Upper lobe of left lung (tissue), 4 donors: ENCODE measurements at regions not wholly inside any gene's neighbourhood (a gene's known extent, or its start where the extent isn't known, plus 50 kb on each side); places are given as distances from the start of the nearest gene placed in this dataset.

Experiments used
- EP300 ChIP-seq, 4 donors: sonication (generic); formaldehyde crosslinking; IDR thresholded peaks; one replicate each; pipeline ENCODE4 v1.5.1; 2017; ENCODE audit warnings: antibody characterized with exemption in 4 of 4, control low read depth in 2 of 4
- POLR2A ChIP-seq, 4 donors: fragments of 450-650 bp; IDR thresholded peaks; one replicate each; pipeline ENCODE4 v1.5.1; 2016 to 2017; ENCODE audit warnings: antibody characterized with exemption in 4 of 4, mild to moderate bottlenecking in 2 of 4
- TF ChIP-seq, protein P1 (sequence below), 6 experiments: fragments of 450-650 bp in 4 of 6; fragments of 200-600 bp in 2 of 6; sonication (generic) in 2 of 6; IDR thresholded peaks; one replicate each; pipeline ENCODE4 v1.5.1; 2016 to 2019; ENCODE audit warnings: antibody characterized with exemption in 6 of 6

DNA sequence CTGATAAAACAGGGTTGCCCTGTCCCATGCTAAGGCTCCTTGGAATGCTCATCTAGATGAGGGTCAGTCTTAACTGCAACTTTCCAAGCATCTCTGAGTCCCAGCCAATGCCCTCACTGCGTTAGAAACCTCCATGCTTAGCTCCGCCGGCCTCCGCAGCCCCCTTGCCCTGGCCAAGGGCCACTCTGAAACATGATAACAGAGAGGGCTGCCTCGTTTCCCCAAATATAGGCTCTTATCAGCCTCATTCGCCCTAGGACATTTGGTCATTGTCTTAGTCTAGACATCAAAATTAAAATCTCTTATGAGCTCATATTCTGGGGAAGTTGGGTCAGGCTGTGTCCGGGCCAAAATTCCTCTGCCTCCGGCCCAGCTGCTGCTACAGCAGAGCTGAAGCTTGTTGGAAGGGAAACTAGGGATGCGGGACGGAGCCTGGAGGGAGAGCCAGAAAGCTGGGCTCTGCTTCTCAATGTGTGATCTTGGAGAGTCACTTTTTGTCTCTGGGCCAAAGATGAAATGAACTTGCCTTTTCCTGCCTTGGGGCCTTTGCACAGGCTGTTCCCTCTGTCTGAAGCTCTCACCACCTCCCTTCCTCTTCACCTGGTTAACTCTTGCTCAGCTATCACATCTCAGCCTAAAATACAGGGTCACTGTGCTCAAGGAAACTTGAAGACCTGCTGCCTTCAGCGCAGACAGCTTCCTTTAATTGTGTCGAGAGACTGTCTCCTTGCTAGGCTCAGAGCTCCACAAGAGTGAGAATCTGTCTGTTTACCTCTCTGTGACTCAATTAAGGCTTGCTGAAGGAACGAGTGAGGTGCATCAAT lies 191.3 kb downstream of the RGS3 start:
- TF ChIP-seq, protein P1, sequence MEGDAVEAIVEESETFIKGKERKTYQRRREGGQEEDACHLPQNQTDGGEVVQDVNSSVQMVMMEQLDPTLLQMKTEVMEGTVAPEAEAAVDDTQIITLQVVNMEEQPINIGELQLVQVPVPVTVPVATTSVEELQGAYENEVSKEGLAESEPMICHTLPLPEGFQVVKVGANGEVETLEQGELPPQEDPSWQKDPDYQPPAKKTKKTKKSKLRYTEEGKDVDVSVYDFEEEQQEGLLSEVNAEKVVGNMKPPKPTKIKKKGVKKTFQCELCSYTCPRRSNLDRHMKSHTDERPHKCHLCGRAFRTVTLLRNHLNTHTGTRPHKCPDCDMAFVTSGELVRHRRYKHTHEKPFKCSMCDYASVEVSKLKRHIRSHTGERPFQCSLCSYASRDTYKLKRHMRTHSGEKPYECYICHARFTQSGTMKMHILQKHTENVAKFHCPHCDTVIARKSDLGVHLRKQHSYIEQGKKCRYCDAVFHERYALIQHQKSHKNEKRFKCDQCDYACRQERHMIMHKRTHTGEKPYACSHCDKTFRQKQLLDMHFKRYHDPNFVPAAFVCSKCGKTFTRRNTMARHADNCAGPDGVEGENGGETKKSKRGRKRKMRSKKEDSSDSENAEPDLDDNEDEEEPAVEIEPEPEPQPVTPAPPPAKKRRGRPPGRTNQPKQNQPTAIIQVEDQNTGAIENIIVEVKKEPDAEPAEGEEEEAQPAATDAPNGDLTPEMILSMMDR (IDR thresholded peaks at IDR 0.05): no peak
- TF ChIP-seq POLR2A (IDR thresholded peaks at IDR 0.05) (no peak), EP300 (IDR thresholded peaks at IDR 0.05) (no peak)
